ENCODE measurements at regions not wholly inside any gene's neighbourhood (a gene's known extent, or its start where the extent isn't known, plus 50 kb on each side); places are given as distances from the start of the nearest gene placed in this dataset.

DNA sequence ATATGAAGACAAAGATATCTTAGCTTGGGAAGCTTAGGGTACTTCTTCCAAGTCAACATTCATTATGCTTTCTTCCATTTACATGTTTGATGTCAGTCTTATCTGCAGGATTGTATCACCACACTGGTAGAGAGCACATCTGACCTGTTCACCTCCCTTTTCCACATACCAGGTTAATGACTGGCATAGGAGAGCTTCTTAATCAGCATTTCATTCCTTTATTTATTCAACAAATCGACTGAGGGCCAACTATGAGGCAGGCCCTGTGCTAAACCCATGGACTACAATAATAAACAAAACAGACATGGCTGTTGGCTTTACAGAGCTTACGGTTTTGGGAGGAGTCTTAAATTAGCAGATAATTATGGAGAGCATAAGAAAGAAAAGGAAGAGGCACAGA, 378.1 kb upstream of the CDH11 start:
- Histone ChIP-seq H3K9ac (no peak overlapping the region), H3K36me3 (no peaks in the 10 kb centered on the region), H3K27me3 (no peaks in the 10 kb centered on the region), H3K9me3 (replicated peaks in 1 of 11) (no peaks in the 10 kb centered on the region), H3K4me3 (no peak overlapping the region), H3K4me2 (no peak overlapping the region), H3K27ac (no peak overlapping the region), H3K4me1 (no peaks in the 10 kb centered on the region), H4K20me1 (no peaks in the 10 kb centered on the region)
- TF ChIP-seq Cebpa-rat (IDR thresholded peaks at IDR 0.05), result no peak

DNA sequence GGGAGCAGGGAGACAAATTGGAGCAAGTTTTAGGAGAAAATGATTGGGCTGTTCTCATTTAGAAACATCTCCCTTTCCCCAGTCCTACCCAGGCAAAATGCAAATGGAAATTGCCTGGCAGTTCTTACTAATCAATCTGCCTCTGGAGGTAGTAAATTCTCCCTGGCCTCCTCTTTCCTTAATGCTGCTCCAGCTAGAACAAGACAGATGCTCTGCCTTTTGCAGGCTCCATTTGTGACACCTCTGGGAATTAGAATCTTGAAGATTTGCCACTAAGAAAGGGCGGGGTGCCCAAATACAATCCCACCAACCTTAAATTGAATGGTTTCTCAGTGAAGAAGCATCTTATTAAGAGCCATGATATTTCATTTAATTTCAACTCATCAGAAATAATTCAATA, 377.7 kb upstream of the CDH11 start:
- Histone ChIP-seq H3K4me3 (no peak overlapping the region), H3K4me1 (no peaks in the 10 kb centered on the region), H3K9ac (no peak overlapping the region)

DNA sequence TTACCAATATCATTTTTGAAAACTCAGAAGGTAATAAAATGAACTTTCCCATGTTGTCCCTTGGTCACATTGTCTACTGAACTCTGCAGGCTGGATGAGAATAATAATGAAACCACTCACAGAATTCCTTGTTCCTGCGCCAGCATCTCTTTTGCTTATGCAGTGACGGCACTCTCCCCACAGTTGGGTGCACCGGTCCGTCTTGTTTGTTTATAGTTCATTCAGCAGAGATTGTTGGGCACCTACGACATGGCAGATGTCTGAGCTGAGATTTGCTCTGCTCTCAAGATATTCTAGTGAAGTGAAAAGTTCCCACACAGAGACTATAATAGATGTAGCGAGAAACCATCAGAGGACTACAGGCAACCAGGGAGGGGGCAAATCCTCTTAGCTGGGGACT, 375.7 kb upstream of the CDH11 start:
- no peaks in the 10 kb centered on the region for H3K9me3 ChIP-seq (replicated peaks in 1 of 11)
- no peaks in the 10 kb centered on the region for H3K36me3 ChIP-seq
- no peaks in the 10 kb centered on the region for H4K20me1 ChIP-seq
- no peaks in the 10 kb centered on the region for H3K27me3 ChIP-seq
- H3K4me2 ChIP-seq, result no peak overlapping the region
- H3K4me3 ChIP-seq, result no peak overlapping the region
- no peak overlapping the region for H3K27ac ChIP-seq
- H3K9ac ChIP-seq, result no peak overlapping the region
- no peaks in the 10 kb centered on the region for H3K4me1 ChIP-seq
- TF ChIP-seq Cebpa-rat (IDR thresholded peaks at IDR 0.05), result no peak

More for the DNA sequence above, 377.7 kb upstream of the CDH11 start:
- Histone ChIP-seq H3K27ac (no peak overlapping the region), H3K27me3 (no peaks in the 10 kb centered on the region), H3K36me3 (no peaks in the 10 kb centered on the region), H3K9me3 (replicated peaks in 1 of 11) (no peaks in the 10 kb centered on the region), H4K20me1 (no peaks in the 10 kb centered on the region), H3K4me2 (no peak overlapping the region)
- no peak for TF ChIP-seq Cebpa-rat (IDR thresholded peaks at IDR 0.05)

DNA sequence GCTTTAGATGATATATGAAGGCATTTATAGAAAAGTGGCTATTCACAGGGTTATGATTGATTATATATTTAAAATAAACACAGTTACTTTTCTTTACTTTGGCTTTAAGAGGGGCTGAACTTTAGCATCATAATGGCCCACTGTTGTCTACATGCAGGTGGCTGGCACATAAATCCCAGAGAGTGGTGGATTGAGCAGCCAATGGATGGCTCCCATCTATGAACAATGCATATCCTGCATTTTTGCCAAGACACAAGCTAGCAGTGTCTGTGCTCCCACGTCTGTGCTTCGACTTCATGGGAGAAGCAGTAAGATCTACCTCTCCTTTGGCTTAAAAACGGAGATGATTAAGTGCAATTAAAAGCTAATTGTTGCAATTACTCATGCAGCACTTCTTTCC, 373.2 kb upstream of the CDH11 start:
- H3K4me3 ChIP-seq, result no peak overlapping the region
- H3K9me3 ChIP-seq (replicated peaks in 1 of 11), result no peaks in the 10 kb centered on the region
- no peaks in the 10 kb centered on the region for H4K20me1 ChIP-seq
- H3K4me1 ChIP-seq, result no peaks in the 10 kb centered on the region
- no peak for TF ChIP-seq Cebpa-rat (IDR thresholded peaks at IDR 0.05)
- no peak overlapping the region for H3K4me2 ChIP-seq
- no peak overlapping the region for H3K9ac ChIP-seq
- no peak overlapping the region for H3K27ac ChIP-seq
- no peaks in the 10 kb centered on the region for H3K27me3 ChIP-seq
- no peaks in the 10 kb centered on the region for H3K36me3 ChIP-seq

DNA sequence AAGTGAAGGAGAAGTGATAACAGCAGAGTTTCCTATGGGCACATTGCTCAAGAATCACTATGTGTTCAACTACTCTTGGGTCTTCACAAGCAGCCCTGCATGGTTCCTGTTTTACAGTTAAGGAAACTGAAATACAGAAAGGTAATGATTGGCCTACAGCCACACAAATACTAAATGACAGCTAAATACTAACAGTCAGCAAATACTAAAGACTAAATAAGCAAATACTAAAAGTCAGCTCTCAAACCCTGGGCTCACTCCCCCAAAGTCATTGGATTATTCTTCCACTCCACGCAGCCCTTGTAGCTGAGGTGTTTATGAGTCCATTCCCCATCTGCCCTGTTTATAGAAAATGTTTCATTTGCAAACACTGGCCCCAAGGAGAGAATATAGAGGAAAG, 372.7 kb upstream of the CDH11 start:
- H3K4me1 ChIP-seq, result no peaks in the 10 kb centered on the region
- TF ChIP-seq Cebpa-rat (IDR thresholded peaks at IDR 0.05), result no peak
- H3K9ac ChIP-seq, result no peak overlapping the region
- no peaks in the 10 kb centered on the region for H4K20me1 ChIP-seq
- H3K36me3 ChIP-seq, result no peaks in the 10 kb centered on the region
- H3K27ac ChIP-seq, result no peak overlapping the region
- H3K4me3 ChIP-seq, result no peak overlapping the region
- H3K9me3 ChIP-seq (replicated peaks in 1 of 11), result no peaks in the 10 kb centered on the region
- H3K4me2 ChIP-seq, result no peak overlapping the region
- no peaks in the 10 kb centered on the region for H3K27me3 ChIP-seq

DNA sequence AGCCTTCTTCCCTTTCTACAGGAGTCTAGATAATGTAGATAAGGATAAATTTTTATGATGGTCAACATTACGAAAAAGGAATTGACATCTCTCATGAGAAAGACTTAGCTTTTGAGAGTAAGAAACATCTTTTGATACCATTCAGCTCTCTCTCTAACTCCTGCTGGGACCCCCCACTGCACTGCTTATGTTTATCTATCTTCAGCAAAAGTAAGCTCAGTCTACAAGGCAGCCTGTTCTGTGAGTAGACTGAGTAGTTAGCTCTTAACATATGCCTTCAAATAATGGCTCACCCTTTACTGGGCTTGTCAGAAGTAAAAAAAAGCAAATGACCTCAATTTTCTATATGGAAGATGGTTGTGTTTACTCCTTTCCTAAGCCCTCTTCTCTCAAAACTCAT, 372.2 kb upstream of the CDH11 start:
- Histone ChIP-seq H3K4me3 (no peak overlapping the region), H3K36me3 (no peaks in the 10 kb centered on the region), H3K4me1 (no peaks in the 10 kb centered on the region), H3K27ac (no peak overlapping the region), H4K20me1 (no peaks in the 10 kb centered on the region), H3K9me3 (replicated peaks in 1 of 11) (no peaks in the 10 kb centered on the region), H3K9ac (no peak overlapping the region), H3K4me2 (0 out of 22 replicates have a peak overlapping the region, but pooled peaks of 1 of the 11 experiments have one; percentile 8), H3K27me3 (no peaks in the 10 kb centered on the region)
- no peak for TF ChIP-seq Cebpa-rat (IDR thresholded peaks at IDR 0.05)

DNA sequence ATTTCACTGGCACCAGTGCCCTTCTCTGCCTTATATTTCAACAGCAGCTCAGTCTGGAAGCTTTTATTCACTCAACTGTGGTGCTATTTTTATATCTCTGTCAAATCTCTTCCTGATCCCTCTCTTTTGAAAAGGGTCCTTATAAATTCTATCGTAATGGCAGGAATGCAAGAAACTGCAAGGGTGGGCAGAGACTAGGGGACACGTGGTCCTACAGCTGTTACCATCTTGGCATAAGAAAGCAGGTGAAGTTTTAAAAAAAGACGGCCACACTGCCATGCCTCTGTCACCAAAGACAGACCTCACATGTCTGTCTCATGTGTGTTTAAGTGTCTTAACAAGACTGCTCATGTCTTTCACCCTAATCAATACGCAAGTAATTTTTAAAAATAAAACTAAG, 368.4 kb upstream of the CDH11 start:
- Histone ChIP-seq H3K27me3 (no peaks in the 10 kb centered on the region), H3K4me1 (no peaks in the 10 kb centered on the region), H3K9me3 (replicated peaks in 1 of 11) (no peaks in the 10 kb centered on the region), H4K20me1 (no peaks in the 10 kb centered on the region), H3K27ac (no peak overlapping the region), H3K36me3 (no peaks in the 10 kb centered on the region), H3K9ac (no peak overlapping the region), H3K4me3 (no peak overlapping the region), H3K4me2 (no peak overlapping the region)
- no peak for TF ChIP-seq Cebpa-rat (IDR thresholded peaks at IDR 0.05)

DNA sequence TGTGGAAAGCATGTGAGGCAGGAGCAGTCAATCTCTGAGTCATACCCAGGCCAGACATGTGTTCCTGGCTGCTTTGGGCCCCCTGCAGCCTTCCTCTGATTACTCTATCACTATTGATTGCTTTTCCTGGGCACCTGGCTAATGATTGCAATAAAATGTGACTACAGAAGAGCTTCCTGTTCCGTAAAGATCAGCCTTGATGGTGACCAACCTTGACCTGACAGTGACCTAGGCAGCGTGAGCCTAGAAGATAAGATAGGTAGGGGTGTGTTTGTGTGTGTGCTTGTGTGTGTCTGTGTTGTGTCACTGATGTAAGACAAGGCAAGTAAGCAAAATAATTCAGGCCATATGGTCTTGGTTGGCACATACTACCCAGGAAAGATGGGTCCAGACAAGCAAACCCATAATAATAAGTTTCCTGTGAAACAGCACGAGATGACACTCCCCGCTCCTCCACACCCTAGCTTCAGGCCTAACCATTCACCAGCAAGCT, 367.7 kb upstream of the CDH11 start:
- H3K27ac ChIP-seq, result no peak overlapping the region
- no peak overlapping the region for H3K4me3 ChIP-seq
- H3K9me3 ChIP-seq (replicated peaks in 1 of 11), result no peaks in the 10 kb centered on the region
- no peak overlapping the region for H3K9ac ChIP-seq
- no peaks in the 10 kb centered on the region for H3K27me3 ChIP-seq
- no peak overlapping the region for H3K4me2 ChIP-seq
- no peaks in the 10 kb centered on the region for H3K36me3 ChIP-seq
- TF ChIP-seq Cebpa-rat (IDR thresholded peaks at IDR 0.05), result no peak
- no peaks in the 10 kb centered on the region for H3K4me1 ChIP-seq
- H4K20me1 ChIP-seq, result no peaks in the 10 kb centered on the region

DNA sequence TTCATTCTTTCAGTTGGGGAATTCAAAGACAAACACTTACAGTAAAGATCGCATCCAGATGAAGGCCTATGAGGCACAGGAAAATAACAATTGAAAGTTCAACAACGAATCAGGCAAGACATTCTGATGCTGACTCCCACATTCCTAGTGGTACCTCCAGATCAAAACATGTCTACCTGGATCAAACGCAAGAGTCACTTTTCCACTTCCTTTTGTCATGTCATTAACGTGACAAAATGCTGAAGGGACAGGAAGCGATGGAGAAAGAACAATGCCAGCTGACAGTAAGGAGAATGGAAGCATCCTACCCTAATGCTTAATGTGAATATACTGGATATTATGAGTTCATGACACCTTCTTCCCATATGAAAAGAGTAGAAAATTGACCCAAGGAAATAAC, 365.4 kb upstream of the CDH11 start:
- TF ChIP-seq Cebpa-rat (IDR thresholded peaks at IDR 0.05), result no peak
- Histone ChIP-seq H3K27me3 (no peaks in the 10 kb centered on the region), H3K4me2 (no peak overlapping the region), H3K9ac (no peak overlapping the region), H3K4me3 (no peak overlapping the region), H3K36me3 (no peaks in the 10 kb centered on the region), H3K27ac (no peak overlapping the region), H3K4me1 (no peaks in the 10 kb centered on the region), H4K20me1 (no peaks in the 10 kb centered on the region), H3K9me3 (replicated peaks in 1 of 11) (no peaks in the 10 kb centered on the region)

DNA sequence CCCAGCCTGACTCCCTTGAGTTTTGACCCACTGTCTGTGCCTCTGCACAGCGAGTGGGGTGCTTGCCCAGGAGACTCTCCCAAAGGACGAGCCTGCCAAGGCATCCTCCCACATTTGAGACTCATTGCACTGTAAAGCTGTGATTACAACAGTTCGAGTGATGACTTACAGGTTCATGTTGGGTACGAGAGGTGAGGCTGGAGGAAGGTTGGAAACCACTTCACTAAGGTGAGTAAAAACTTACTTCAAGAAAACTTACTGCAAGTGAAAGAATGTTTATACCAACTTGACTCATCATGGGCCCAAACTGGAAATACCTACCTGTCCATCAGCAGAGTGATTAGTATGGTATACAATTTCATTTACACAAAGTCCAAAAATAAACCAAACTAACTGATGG, 360.1 kb upstream of the CDH11 start:
- Histone ChIP-seq H3K27me3 (no peaks in the 10 kb centered on the region), H4K20me1 (no peaks in the 10 kb centered on the region), H3K4me2 (no peak overlapping the region), H3K4me1 (no peaks in the 10 kb centered on the region), H3K9ac (no peak overlapping the region), H3K4me3 (no peak overlapping the region), H3K9me3 (replicated peaks in 1 of 11) (no peaks in the 10 kb centered on the region), H3K36me3 (no peaks in the 10 kb centered on the region), H3K27ac (no peak overlapping the region)
- TF ChIP-seq Cebpa-rat (IDR thresholded peaks at IDR 0.05), result no peak

Measured in BLaER1 treated with 17β-estradiol and CSF1 and Interleukin-3, amounts not matched to agents 10 nM and 100 nM (cell line).